Upper lobe of right lung (tissue), 1 donor: ENCODE measurements at regions not wholly inside any gene's neighbourhood (a gene's known extent, or its start where the extent isn't known, plus 50 kb on each side); places are given as distances from the start of the nearest gene placed in this dataset.

Experiments used
- ATAC-seq: fragments of 200-7000 bp; cut with Tn5 transposase; one replicate; pipeline ENCODE4 v1.9.1; 2020; ENCODE audit warnings: mild to moderate bottlenecking, moderate library complexity
- DNase-seq: peaks from one replicate; pipeline ENCODE4 v3.0.0-alpha.2; 2020
- H3K27ac ChIP-seq: fragments of 200-600 bp; one replicate; pipeline ENCODE4 v1.8.0; 2022
- H3K27me3 ChIP-seq: fragments of 200-600 bp; one replicate; pipeline ENCODE4 v1.8.0; 2022; ENCODE audit warnings: mild to moderate bottlenecking
- H3K36me3 ChIP-seq: fragments of 200-600 bp; one replicate; pipeline ENCODE4 v1.8.0; 2022
- H3K4me1 ChIP-seq: fragments of 200-600 bp; one replicate; pipeline ENCODE4 v1.8.0; 2022
- H3K4me3 ChIP-seq: fragments of 200-600 bp; one replicate; pipeline ENCODE4 v1.8.0; 2022; ENCODE audit warnings: mild to moderate bottlenecking
- H3K9me3 ChIP-seq: fragments of 200-600 bp; one replicate; pipeline ENCODE4 v1.8.0; 2022
- intact Hi-C: fragments of 100-400 bp; cut with DNase I; formaldehyde crosslinking; loops from one replicate; pipeline ENCODE4 v1.11.0; 2022
- TF ChIP-seq, protein P1 (sequence below): fragments of 200-600 bp; IDR thresholded peaks from one replicate; pipeline ENCODE4 v1.8.0; 2022; ENCODE audit warnings: antibody characterized with exemption
- donor health status: DM: no; HTN: yes; CAD: no; lungs with severe emphysema.

DNA sequence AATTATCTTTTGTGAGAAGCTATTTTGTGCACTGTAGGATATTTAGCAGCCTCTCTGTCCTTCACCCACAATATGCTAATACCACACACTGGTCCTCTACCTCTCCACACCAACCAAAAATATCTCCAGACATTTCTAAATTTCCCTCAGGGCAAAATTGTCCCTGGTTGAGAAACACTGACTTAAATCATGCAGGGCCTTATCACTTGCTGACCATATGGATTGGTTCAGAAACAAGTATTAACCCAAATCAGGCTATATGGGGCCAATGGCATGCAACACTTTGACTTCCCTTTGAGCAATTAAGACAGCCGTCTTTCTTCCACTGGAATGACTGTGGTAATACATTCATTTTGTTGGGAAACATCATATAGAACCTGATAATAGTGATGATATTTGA, 251.1 kb downstream of the CNTN3 start:
- Histone ChIP-seq H3K27me3 (no peaks in the 10 kb centered on the region), H3K36me3 (no peaks in the 10 kb centered on the region), H3K4me1 (no peaks in the 10 kb centered on the region), H3K4me3 (no peak overlapping the region), H3K27ac (no peak overlapping the region), H3K9me3 (no peaks in the 10 kb centered on the region)
- intact Hi-C loops, result no loop called here
- DNase-seq, result no peak
- TF ChIP-seq, protein P1, sequence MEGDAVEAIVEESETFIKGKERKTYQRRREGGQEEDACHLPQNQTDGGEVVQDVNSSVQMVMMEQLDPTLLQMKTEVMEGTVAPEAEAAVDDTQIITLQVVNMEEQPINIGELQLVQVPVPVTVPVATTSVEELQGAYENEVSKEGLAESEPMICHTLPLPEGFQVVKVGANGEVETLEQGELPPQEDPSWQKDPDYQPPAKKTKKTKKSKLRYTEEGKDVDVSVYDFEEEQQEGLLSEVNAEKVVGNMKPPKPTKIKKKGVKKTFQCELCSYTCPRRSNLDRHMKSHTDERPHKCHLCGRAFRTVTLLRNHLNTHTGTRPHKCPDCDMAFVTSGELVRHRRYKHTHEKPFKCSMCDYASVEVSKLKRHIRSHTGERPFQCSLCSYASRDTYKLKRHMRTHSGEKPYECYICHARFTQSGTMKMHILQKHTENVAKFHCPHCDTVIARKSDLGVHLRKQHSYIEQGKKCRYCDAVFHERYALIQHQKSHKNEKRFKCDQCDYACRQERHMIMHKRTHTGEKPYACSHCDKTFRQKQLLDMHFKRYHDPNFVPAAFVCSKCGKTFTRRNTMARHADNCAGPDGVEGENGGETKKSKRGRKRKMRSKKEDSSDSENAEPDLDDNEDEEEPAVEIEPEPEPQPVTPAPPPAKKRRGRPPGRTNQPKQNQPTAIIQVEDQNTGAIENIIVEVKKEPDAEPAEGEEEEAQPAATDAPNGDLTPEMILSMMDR, result no peak
- no peak for ATAC-seq

DNA sequence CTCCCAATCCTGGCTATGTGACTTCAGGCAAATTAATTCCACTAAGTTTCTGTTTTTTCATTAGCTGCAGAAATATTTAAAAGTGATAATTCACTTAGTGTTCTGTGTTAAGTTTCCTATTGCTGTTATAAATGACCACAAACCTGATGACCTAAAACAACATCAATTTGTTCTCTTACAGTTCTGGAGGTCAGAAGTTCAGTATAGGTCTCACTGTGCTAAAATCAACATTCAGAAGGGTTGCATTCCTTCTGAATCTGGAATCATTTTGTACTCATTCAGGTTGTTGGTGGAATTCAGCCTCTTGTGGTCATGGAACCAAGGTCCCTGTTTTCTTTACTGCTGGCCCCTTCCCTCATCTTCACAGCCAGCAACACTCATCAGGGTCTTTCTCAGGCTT, 254.1 kb downstream of the CNTN3 start:
- Histone ChIP-seq H3K36me3 (no peaks in the 10 kb centered on the region), H3K4me3 (no peak overlapping the region), H3K27me3 (no peaks in the 10 kb centered on the region), H3K27ac (no peak overlapping the region), H3K9me3 (no peaks in the 10 kb centered on the region), H3K4me1 (no peaks in the 10 kb centered on the region)
- no peak for ATAC-seq
- DNase-seq, result no peak
- TF ChIP-seq, protein P1, result no peak
- intact Hi-C loops, result no loop called here

DNA sequence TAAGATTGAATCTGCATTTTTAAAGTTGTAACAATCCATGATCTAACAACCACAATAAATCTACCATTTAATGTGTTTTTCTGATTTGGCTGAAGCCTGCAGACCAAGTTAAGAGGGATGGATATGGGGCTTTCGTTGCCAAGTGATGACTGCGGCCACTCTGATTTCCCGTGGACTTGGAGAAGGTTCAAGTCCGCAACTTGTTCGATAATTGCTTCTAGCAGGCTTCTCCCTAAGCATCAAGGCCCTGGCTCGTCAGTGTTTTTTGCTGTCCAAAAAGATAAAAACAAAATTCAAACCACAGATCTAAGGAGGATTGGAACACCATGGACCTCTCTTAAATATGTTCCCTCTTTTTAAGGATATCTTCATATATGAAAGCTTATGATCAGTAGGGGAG, 256.6 kb downstream of the CNTN3 start:
- no peaks in the 10 kb centered on the region for H3K4me1 ChIP-seq
- intact Hi-C loops, result no loop called here
- TF ChIP-seq, protein P1, result no peak
- H3K9me3 ChIP-seq, result no peaks in the 10 kb centered on the region
- no peak overlapping the region for H3K4me3 ChIP-seq
- DNase-seq, result no peak
- no peak overlapping the region for H3K27ac ChIP-seq
- H3K27me3 ChIP-seq, result no peaks in the 10 kb centered on the region
- no peaks in the 10 kb centered on the region for H3K36me3 ChIP-seq
- ATAC-seq, result no peak

DNA sequence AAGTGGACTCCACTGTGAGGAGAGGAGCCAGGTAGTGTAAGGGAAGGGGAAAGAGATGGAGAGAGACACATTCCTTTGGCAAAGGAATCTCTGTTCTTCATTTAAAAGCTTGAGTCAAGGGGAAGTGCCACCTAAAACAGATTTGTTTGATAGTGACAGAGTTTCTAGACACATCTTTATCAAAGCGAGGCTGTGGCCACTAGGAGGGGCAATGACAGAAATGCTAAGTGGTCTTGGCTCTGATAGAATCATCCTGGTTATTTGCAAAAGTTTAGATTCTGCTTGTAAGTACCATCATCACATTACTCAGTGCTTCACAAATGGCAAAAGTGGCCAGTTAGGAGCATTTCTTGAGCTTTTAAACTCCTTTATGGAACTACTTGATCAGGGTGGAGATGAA, 261.4 kb downstream of the CNTN3 start:
- H3K27ac ChIP-seq, result no peak overlapping the region
- no peaks in the 10 kb centered on the region for H3K27me3 ChIP-seq
- ATAC-seq, result no peak
- no peak for DNase-seq
- H3K4me3 ChIP-seq, result no peak overlapping the region
- intact Hi-C loops, result no loop called here
- no peaks in the 10 kb centered on the region for H3K9me3 ChIP-seq
- TF ChIP-seq, protein P1, result no peak
- no peaks in the 10 kb centered on the region for H3K4me1 ChIP-seq
- H3K36me3 ChIP-seq, result no peaks in the 10 kb centered on the region

DNA sequence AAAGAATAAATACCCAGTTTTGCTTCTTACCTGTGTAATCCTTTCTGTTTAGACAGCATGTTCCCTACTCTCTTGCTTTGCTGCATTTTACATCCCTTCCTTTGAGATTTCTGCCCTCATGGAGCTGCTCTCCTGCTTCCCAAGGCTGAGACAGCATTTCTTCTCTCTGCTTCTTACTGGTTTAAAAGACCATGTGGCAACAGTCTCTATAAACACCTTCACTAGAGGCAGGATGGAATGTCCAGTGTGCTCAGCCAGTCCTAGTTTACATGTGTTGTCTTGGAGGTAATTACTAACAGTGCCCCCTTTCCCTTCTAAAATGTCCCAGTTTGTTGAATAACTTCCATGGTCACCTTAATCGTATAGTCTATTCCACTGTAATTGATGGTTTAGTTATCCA, 262.3 kb downstream of the CNTN3 start:
- H3K27ac ChIP-seq, result no peak overlapping the region
- H3K36me3 ChIP-seq, result no peaks in the 10 kb centered on the region
- H3K4me3 ChIP-seq, result no peak overlapping the region
- intact Hi-C loops, result no loop called here
- H3K9me3 ChIP-seq, result no peaks in the 10 kb centered on the region
- DNase-seq, result no peak
- no peak for ATAC-seq
- no peaks in the 10 kb centered on the region for H3K27me3 ChIP-seq
- H3K4me1 ChIP-seq, result no peaks in the 10 kb centered on the region
- TF ChIP-seq, protein P1, result no peak

DNA sequence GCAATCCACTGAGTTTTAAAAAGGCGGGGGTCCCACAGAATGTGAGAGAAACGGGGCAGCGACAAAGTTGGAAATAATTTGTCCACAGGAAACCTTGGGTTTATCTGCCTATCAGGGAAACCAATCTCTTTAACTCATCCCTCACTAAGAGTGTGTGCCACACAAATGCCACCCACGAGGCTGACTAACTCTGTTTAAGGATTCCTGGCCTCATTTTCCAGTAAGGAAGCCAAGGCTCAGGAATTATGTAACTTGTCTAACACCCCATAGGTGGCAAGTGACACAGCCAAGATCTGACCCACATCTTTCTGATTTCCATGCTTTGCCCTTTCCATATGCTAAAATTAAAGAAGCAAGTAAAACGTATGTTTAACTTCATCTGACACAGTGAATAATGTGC, 263.2 kb downstream of the CNTN3 start:
- H3K9me3 ChIP-seq, result no peaks in the 10 kb centered on the region
- intact Hi-C loops, result no loop called here

More for the DNA sequence above, 263.2 kb downstream of the CNTN3 start:
- H3K4me3 ChIP-seq, result no peak overlapping the region
- ATAC-seq, result no peak
- H3K27me3 ChIP-seq, result no peaks in the 10 kb centered on the region
- H3K4me1 ChIP-seq, result no peaks in the 10 kb centered on the region
- H3K27ac ChIP-seq, result no peak overlapping the region
- TF ChIP-seq, protein P1, result no peak
- no peak for DNase-seq
- H3K36me3 ChIP-seq, result no peaks in the 10 kb centered on the region
